ENCODE measurements at regions not wholly inside any gene's neighbourhood (a gene's known extent, or its start where the extent isn't known, plus 50 kb on each side); places are given as distances from the start of the nearest gene placed in this dataset.

- Histone ChIP-seq H3K9me2 (ENCODE audit: insufficient read depth) (no peaks in the 10 kb centered on the region), H3K27ac (ENCODE audit: low read depth, low read length) (no peak overlapping the region), H3K27me3 (ENCODE audit: insufficient read depth, low read length) (peaks cover 40% of the 10 kb centered on the region), H3K4me2 (ENCODE audit: low read length) (no peak overlapping the region), H3K9ac (ENCODE audit: low read length) (no peak overlapping the region), H3K4me1 (ENCODE audit: control insufficient read depth in 1 of 2, insufficient read depth in 2 of 2, low read length in 2 of 2) (no peaks in the 10 kb centered on the region), H2AFZ (ENCODE audit: low read depth, low read length, poor library complexity, severe bottlenecking) (no peak overlapping the region), H3K9me3 (ENCODE audit: control insufficient read depth in 1 of 2, insufficient read depth in 1 of 2, low read depth in 1 of 2, low read length in 2 of 2) (no peaks in the 10 kb centered on the region), H3K4me3 (replicated peaks in 1 of 2; ENCODE audit: low read depth in 1 of 2, low read length in 2 of 2) (no peak overlapping the region), H3K79me2 (ENCODE audit: insufficient read depth, low read length) (no peaks in the 10 kb centered on the region), H3K36me3 (ENCODE audit: control insufficient read depth in 1 of 2, insufficient read depth in 2 of 2, low read length in 2 of 2) (no peaks in the 10 kb centered on the region), H4K20me1 (ENCODE audit: insufficient read depth) (no peaks in the 10 kb centered on the region)
- TF ChIP-seq ATF3 (IDR thresholded peaks at IDR 0.05) = no peak
- no peak for TF ChIP-seq MAX (IDR thresholded peaks at IDR 0.05)
- TF ChIP-seq CBX3 (IDR thresholded peaks at IDR 0.05; ENCODE audit: low read depth) = no peak
- no peak for TF ChIP-seq REST (IDR thresholded peaks at IDR 0.05; ENCODE audit: low read depth)
- no peak for TF ChIP-seq EZH2 (IDR thresholded peaks at IDR 0.05)
- no peak for TF ChIP-seq ELF1 (IDR thresholded peaks at IDR 0.05; ENCODE audit: borderline replicate concordance, low read depth)
- TF ChIP-seq EGR1 (IDR thresholded peaks at IDR 0.05; ENCODE audit: low read depth) = no peak
- TF ChIP-seq ZFX (IDR thresholded peaks at IDR 0.05) = no peak
- TF ChIP-seq SP1 (IDR thresholded peaks at IDR 0.05; ENCODE audit: low read depth) = no peak
- ChIA-PET RAD21 (ENCODE audit: low non-redundant PET in 1 of 2, low total read pairs in 2 of 2, uncharacterized antibody in 2 of 2, unreplicated experiment in 2 of 2) (no interaction called here), POLR2A (no interaction called here), CTCF (no interaction called here)
- DNase-seq (ENCODE audit: low read depth, low spot score) (no peak), ATAC-seq (no peak)
- no TSS peak for BruUV-seq (replicated peaks)
- intact Hi-C loops (cut with micrococcal nuclease) = no loop called here
Measured at GRCh38 chr10:128499486-128499885, 373.3 kb upstream of the MKI67 start.
